Uterus (tissue), 2 donors: ENCODE measurements at regions not wholly inside any gene's neighbourhood (a gene's known extent, or its start where the extent isn't known, plus 50 kb on each side); places are given as distances from the start of the nearest gene placed in this dataset.

Experiments used
- CTCF ChIP-seq, 4 experiments: fragments of 200-600 bp in 2 of 4; fragments of 450-650 bp in 2 of 4; sonication (generic) in 2 of 4; IDR thresholded peaks; one replicate each; pipeline ENCODE4 v1.5.1; 2016 to 2019; ENCODE audit warnings: antibody characterized with exemption in 4 of 4, mild to moderate bottlenecking in 2 of 4, moderate library complexity in 1 of 4
- POLR2A ChIP-seq, 2 donors: fragments of 450-650 bp; IDR thresholded peaks; one replicate each; pipeline ENCODE4 v1.6.1; 2016; ENCODE audit warnings: antibody characterized with exemption in 2 of 2, mild to moderate bottlenecking in 1 of 2, moderate library complexity in 1 of 2

- TF ChIP-seq CTCF (IDR thresholded peaks at IDR 0.05) (no peak), POLR2A (IDR thresholded peaks at IDR 0.05) (no peak)
Observed at GRCh38 chr6:85085875-85086274, 321.5 kb upstream of the TBX18 start.
